ENCODE measurements at regions not wholly inside any gene's neighbourhood (a gene's known extent, or its start where the extent isn't known, plus 50 kb on each side); places are given as distances from the start of the nearest gene placed in this dataset.

GRCh38 chr6:167049275-167049674, 50.1 kb downstream of the CEP43 start:
- Mint-ChIP-seq H3K36me3 (ENCODE audit: low read depth) (peaks cover 4% of the 10 kb centered on the region), H3K9me3 (no peaks in the 10 kb centered on the region), H3K27ac (no peak overlapping the region), H3K27me3 (no peaks in the 10 kb centered on the region), H3K4me1 (peaks cover 55% of the 10 kb centered on the region), H3K4me3 (no peak overlapping the region)
- ATAC-seq (ENCODE audit: low read depth) (no peak), DNase-seq (no peak)
- ChIA-PET POLR2A (interaction anchor here (4.6 kb wide), 1 partner anchor 45 kb away, joined by 77 read pairs; no protein-coding TSS in a partner anchor), CTCF (no interaction called here)
- TF ChIP-seq, protein P1, sequence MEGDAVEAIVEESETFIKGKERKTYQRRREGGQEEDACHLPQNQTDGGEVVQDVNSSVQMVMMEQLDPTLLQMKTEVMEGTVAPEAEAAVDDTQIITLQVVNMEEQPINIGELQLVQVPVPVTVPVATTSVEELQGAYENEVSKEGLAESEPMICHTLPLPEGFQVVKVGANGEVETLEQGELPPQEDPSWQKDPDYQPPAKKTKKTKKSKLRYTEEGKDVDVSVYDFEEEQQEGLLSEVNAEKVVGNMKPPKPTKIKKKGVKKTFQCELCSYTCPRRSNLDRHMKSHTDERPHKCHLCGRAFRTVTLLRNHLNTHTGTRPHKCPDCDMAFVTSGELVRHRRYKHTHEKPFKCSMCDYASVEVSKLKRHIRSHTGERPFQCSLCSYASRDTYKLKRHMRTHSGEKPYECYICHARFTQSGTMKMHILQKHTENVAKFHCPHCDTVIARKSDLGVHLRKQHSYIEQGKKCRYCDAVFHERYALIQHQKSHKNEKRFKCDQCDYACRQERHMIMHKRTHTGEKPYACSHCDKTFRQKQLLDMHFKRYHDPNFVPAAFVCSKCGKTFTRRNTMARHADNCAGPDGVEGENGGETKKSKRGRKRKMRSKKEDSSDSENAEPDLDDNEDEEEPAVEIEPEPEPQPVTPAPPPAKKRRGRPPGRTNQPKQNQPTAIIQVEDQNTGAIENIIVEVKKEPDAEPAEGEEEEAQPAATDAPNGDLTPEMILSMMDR (IDR thresholded peaks at IDR 0.05) = no peak
- intact Hi-C loops (cut with micrococcal nuclease) = loop anchor here (5.0 kb wide), 1 partner anchor 422 kb away; the partner anchor contains the start of gene RPS6KA2

DNA sequence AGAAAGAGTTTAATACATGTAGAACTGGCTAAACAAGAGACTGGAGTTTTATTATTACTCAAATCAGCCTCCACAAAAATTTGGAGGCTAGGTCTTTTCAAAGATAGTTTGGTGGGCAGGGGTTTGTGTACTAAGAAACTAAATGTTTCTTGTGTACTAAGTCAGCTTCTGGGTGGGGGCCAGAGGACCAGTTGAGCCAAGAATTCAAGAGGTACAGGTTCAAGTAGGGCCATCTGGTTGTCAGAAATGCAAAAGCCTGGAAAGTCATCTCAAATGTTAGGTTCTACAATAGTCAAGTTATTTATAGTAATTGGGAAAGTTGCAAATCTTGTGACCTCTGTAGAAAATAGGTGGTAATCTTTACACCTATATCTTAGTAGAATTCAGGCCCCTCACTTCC, 51.7 kb downstream of the CEP43 start:
- intact Hi-C loops (cut with micrococcal nuclease) = no loop called here
- H3K27ac Mint-ChIP-seq = no peak overlapping the region
- CTCF ChIA-PET = no interaction called here

DNA sequence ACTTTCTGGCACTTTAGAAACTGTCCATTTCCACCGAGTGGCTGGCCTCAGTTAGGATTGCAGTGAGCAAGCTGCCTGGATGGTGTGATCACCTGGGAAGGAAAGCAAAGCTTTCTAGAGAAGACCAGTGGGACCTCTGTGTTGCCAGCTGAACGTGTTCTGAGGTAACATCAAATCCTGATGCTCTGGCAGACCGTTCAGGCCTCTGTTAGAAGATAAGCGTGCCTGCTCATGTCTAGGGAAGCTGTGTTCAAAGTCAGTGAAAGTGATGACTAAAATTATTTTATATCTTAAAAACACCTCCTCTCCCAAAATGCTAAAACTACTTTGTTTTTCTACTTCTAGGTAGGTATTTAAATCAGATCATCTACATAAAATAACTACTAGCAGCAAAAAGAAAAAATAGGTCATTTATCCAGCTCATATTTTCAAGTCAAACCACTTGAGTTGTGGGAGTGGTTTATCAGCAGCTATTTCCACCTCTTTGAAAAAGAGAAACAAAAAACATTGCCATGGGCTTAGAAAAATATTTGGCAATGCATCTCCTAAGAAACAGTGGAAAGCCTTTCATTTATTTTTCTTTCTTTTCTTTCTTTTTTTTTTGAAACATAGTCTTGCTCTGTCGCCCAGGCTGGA, 54.8 kb downstream of the CEP43 start:
- Mint-ChIP-seq H3K9me3 (no peaks in the 10 kb centered on the region), H3K4me1 (peaks cover 43% of the 10 kb centered on the region), H3K27ac (no peak overlapping the region), H3K27me3 (no peaks in the 10 kb centered on the region), H3K36me3 (ENCODE audit: low read depth) (no peaks in the 10 kb centered on the region), H3K4me3 (no peak overlapping the region)
- intact Hi-C loops (cut with micrococcal nuclease) = no loop called here
- TF ChIP-seq, protein P1 (IDR thresholded peaks at IDR 0.05) = no peak
- no peak for ATAC-seq (ENCODE audit: low read depth)
- CTCF ChIA-PET = no interaction called here
- DNase-seq = no peak
- POLR2A ChIA-PET = interaction anchor here (1.2 kb wide), 1 partner anchor 41 kb away, joined by 3 read pairs; no protein-coding TSS in a partner anchor

More for the DNA sequence above, 51.7 kb downstream of the CEP43 start:
- H3K9me3 Mint-ChIP-seq = no peaks in the 10 kb centered on the region
- no peak overlapping the region for H3K4me3 Mint-ChIP-seq
- peaks cover 55% of the 10 kb centered on the region for H3K4me1 Mint-ChIP-seq
- TF ChIP-seq, protein P1 (IDR thresholded peaks at IDR 0.05) = no peak
- ATAC-seq (ENCODE audit: low read depth) (no peak), DNase-seq (no peak)
- no peaks in the 10 kb centered on the region for H3K27me3 Mint-ChIP-seq
- H3K36me3 Mint-ChIP-seq (ENCODE audit: low read depth) = no peaks in the 10 kb centered on the region
- POLR2A ChIA-PET = no interaction called here

DNA sequence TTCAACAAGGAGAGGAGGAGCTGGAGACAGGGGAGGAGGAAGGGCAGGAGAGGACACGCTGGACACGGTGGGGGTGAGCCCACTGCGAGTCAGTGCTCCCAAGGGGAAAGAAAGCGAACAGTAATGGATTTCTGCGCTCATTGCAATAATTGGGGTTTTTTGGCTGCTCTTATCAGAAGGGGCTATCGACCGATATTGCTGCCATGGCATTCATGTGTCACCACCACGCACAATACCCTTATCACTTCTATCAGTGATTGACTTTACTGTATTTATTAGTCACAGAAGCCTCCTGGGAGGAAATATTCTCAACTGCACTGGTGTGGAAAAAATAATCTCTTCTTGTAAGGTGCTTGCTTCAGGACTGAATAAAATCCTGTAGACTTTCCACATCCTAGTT, 55.8 kb downstream of the CEP43 start:
- no peaks in the 10 kb centered on the region for H3K27me3 Mint-ChIP-seq
- H3K27ac Mint-ChIP-seq = no peak overlapping the region
- intact Hi-C loops (cut with micrococcal nuclease) = no loop called here
- TF ChIP-seq, protein P1 (IDR thresholded peaks at IDR 0.05) = no peak
- CTCF ChIA-PET = no interaction called here
- no peak for ATAC-seq (ENCODE audit: low read depth)
- no peak for DNase-seq
- peaks cover 34% of the 10 kb centered on the region for H3K4me1 Mint-ChIP-seq
- H3K36me3 Mint-ChIP-seq (ENCODE audit: low read depth) = no peaks in the 10 kb centered on the region
- no peaks in the 10 kb centered on the region for H3K9me3 Mint-ChIP-seq
- H3K4me3 Mint-ChIP-seq = no peak overlapping the region
- POLR2A ChIA-PET = interaction anchor here (2.1 kb wide), 1 partner anchor 40 kb away, joined by 18 read pairs; no protein-coding TSS in a partner anchor

- ChIA-PET CTCF (interaction anchor here (0.6 to 1.3 kb wide), 3 partner anchors 8 to 86 kb away, joined by 3 to 4 read pairs (median 3); no protein-coding TSS in a partner anchor), POLR2A (interaction anchor here (0.6 to 2.1 kb wide), 13 partner anchors 9 to 74 kb away, joined by 3 to 18 read pairs (median 3); no protein-coding TSS in a partner anchor)
- Mint-ChIP-seq H3K4me1 (peaks cover 23% of the 10 kb centered on the region), H3K27ac (no peak overlapping the region), H3K27me3 (no peaks in the 10 kb centered on the region), H3K36me3 (ENCODE audit: low read depth) (no peaks in the 10 kb centered on the region), H3K9me3 (no peaks in the 10 kb centered on the region), H3K4me3 (no peak overlapping the region)
- ATAC-seq (ENCODE audit: low read depth) (peak; percentile 93), DNase-seq (no peak)
- TF ChIP-seq, protein P1 (IDR thresholded peaks at IDR 0.05) = no peak
- intact Hi-C loops (cut with micrococcal nuclease) = loop anchor here (1.0 to 2.0 kb wide), 2 partner anchors 9 to 22 kb away; no protein-coding TSS in a partner anchor
Measured at GRCh38 chr6:167056370-167056769, 57.2 kb downstream of the CEP43 start.

Data from activated B cell treated with CpG ODN at 0.5 μM for 24 hours (primary cell).